Endothelial cell of umbilical vein (primary cell): ENCODE measurements at regions not wholly inside any gene's neighbourhood (a gene's known extent, or its start where the extent isn't known, plus 50 kb on each side); places are given as distances from the start of the nearest gene placed in this dataset.

Experiments
- BruUV-seq: library from RNA; stranded (reverse); fragments of 400-500 nt; replicated peaks from 2 replicates; lab custom pipeline; 2021; lab: Mats Ljungman, UMichigan
- CTCF ChIA-PET: fragments of 300-600, 350-600 bp; sonication (Branson Sonifier 250); formaldehyde crosslinking; loops from one replicate; lab custom pipeline; 2021; ENCODE audit warnings: antibody characterized with exemption, inconsistent platforms; lab: Charles Lee
- POLR2A ChIA-PET: fragments of 300-600, 350-600 bp; sonication (Branson Sonifier 250); formaldehyde crosslinking; loops from one replicate; lab custom pipeline; 2021; ENCODE audit warnings: antibody characterized with exemption, inconsistent platforms; lab: Charles Lee
- DNase-seq: peaks from one replicate; pipeline ENCODE4 v3.0.0-alpha.2; 2011; ENCODE audit warnings: low read depth, low spot score
- FAIRE-seq: peaks from 2 replicates; lab custom pipeline; 2011; peaks lifted over from hg19 to GRCh38; lab: Jason Lieb, UNC
- H2AFZ ChIP-seq: 2 replicates; pipeline ENCODE4 v1.6.0; 2012; ENCODE audit warnings: low read depth, low read length, control low read depth, inconsistent platforms
- H3K27ac ChIP-seq: 2 replicates; pipeline ENCODE4 v1.5.1; 2011; ENCODE audit warnings: low read depth, mild to moderate bottlenecking, control low read depth, low read length, moderate library complexity; ENCODE audit not compliant: insufficient read depth
- H3K27me3 ChIP-seq, 2 experiments: 2 replicates each; pipeline versions ENCODE4 v1.6.0 to v1.6.1; 2011; ENCODE audit warnings: low read length in 2 of 2, mixed read lengths in 1 of 2; ENCODE audit not compliant: control insufficient read depth in 2 of 2, insufficient read depth in 2 of 2
- H3K36me3 ChIP-seq, 2 experiments: 2 replicates in 1 of 2; 3 replicates in 1 of 2; pipeline ENCODE4 v1.5.1; 2011; ENCODE audit warnings: low read length in 2 of 2, mild to moderate bottlenecking in 1 of 2, moderate library complexity in 1 of 2; ENCODE audit not compliant: control insufficient read depth in 2 of 2, insufficient read depth in 2 of 2; ENCODE audit errors: extremely low read depth in 1 of 2
- H3K4me1 ChIP-seq: 3 replicates; pipeline ENCODE4 v1.5.1; 2011; ENCODE audit warnings: mild to moderate bottlenecking, low read length; ENCODE audit not compliant: control insufficient read depth, insufficient read depth; ENCODE audit errors: extremely low read depth
- H3K4me2 ChIP-seq: 2 replicates; pipeline ENCODE4 v1.6.1; 2011; ENCODE audit warnings: low read length, control low read depth, mixed read lengths; ENCODE audit not compliant: insufficient read depth
- H3K4me3 ChIP-seq, 3 experiments: fragments of 200-600 bp in 1 of 3; sonication (generic), shearing (Covaris generic) in 1 of 3; replicated peaks in 1 of 3; 2 replicates each; pipeline ENCODE4 v1.5.1; 2011 to 2016; ENCODE audit warnings: control low read depth in 3 of 3, low read length in 3 of 3, mild to moderate bottlenecking in 2 of 3, inconsistent platforms in 1 of 3, low read depth in 1 of 3, moderate library complexity in 1 of 3; ENCODE audit not compliant: insufficient read depth in 1 of 3
- H3K79me2 ChIP-seq: 2 replicates; pipeline ENCODE4 v1.6.0; 2012; ENCODE audit warnings: low read length, inconsistent platforms; ENCODE audit not compliant: control insufficient read depth, insufficient read depth
- H3K9ac ChIP-seq: replicated peaks from 2 replicates; pipeline ENCODE3; 2011; ENCODE audit warnings: low read length, control low read depth; ENCODE audit not compliant: insufficient read depth; ENCODE audit errors: extremely low read depth
- H3K9me1 ChIP-seq: replicated peaks from 3 replicates; pipeline ENCODE4 v1.6.0; 2011; ENCODE audit warnings: mild to moderate bottlenecking, low read length; ENCODE audit not compliant: control insufficient read depth, insufficient read depth; ENCODE audit errors: extremely low read depth
- H3K9me3 ChIP-seq: replicated peaks from 2 replicates; pipeline ENCODE4 v1.5.1; 2012; ENCODE audit warnings: low read length, inconsistent platforms; ENCODE audit not compliant: control insufficient read depth, insufficient read depth
- H4K20me1 ChIP-seq: replicated peaks from 2 replicates; pipeline ENCODE3; 2011; ENCODE audit warnings: mild to moderate bottlenecking, low read length; ENCODE audit not compliant: control insufficient read depth, insufficient read depth; ENCODE audit errors: extremely low read depth
- CTCF ChIP-seq, 2 donors: IDR thresholded peaks; 1 replicate in 1 of 2; 2 replicates in 1 of 2; pipeline ENCODE4 v1.5.1; 2011; ENCODE audit warnings: low read length in 2 of 2, mild to moderate bottlenecking in 2 of 2, moderate library complexity in 2 of 2, control low read depth in 1 of 2, inconsistent platforms in 1 of 2, low read depth in 1 of 2; ENCODE audit not compliant: insufficient read depth in 1 of 2; ENCODE audit errors: extremely low read depth in 1 of 2
- EZH2 ChIP-seq: IDR thresholded peaks from 2 replicates; pipeline ENCODE4 v1.6.1; 2012; ENCODE audit warnings: borderline replicate concordance, low read depth, mild to moderate bottlenecking, moderate library complexity, low read length, inconsistent platforms; ENCODE audit not compliant: severe bottlenecking
- FOS ChIP-seq: IDR thresholded peaks from 2 replicates; pipeline ENCODE4 v1.6.1; 2011; ENCODE audit warnings: mild to moderate bottlenecking, low read length, moderate library complexity, borderline replicate concordance; ENCODE audit not compliant: insufficient read depth
- GATA2 ChIP-seq: IDR thresholded peaks from 2 replicates; pipeline ENCODE4 v1.7.0; 2011; ENCODE audit warnings: low read depth, mild to moderate bottlenecking, moderate library complexity, mixed read lengths, low read length; ENCODE audit not compliant: insufficient read length, insufficient read depth
- JUN ChIP-seq: IDR thresholded peaks from 2 replicates; pipeline ENCODE4 v1.6.1; 2011; ENCODE audit warnings: borderline replicate concordance, low read depth; ENCODE audit not compliant: insufficient read length, insufficient read depth
- MAX ChIP-seq: IDR thresholded peaks from 2 replicates; pipeline ENCODE4 v1.6.1; 2011; ENCODE audit not compliant: insufficient read depth, insufficient read length
- MYC ChIP-seq: IDR thresholded peaks from one replicate; pipeline ENCODE4 v1.6.1; 2011; ENCODE audit warnings: mild to moderate bottlenecking, low read depth, low read length
- POLR2A ChIP-seq: IDR thresholded peaks from 2 replicates; pipeline ENCODE4 v1.6.1; 2012; ENCODE audit warnings: low read depth, mild to moderate bottlenecking, control low read depth, low read length
- POLR2AphosphoS5 ChIP-seq: IDR thresholded peaks from 2 replicates; pipeline ENCODE4 v1.6.1; 2012; ENCODE audit warnings: low read depth, mild to moderate bottlenecking, control low read depth, low read length, moderate library complexity; ENCODE audit not compliant: insufficient read depth
- dilution Hi-C: fragments of 300-500 bp; cut with MboI; formaldehyde crosslinking; loops from one replicate; pipeline ENCODE4 v1.15.0; 2019; ENCODE audit warnings: low sequenced_read_pairs; ENCODE audit not compliant: extremely low pct_ligation_motif_present
- intact Hi-C: fragments of 100-400 bp; cut with micrococcal nuclease; formaldehyde crosslinking; loops from one replicate; pipeline ENCODE4 v1.10.0; 2022

- FAIRE-seq (no peak), DNase-seq (no peak)
- H2AFZ ChIP-seq: no peak overlapping the region
- no peaks in the 10 kb centered on the region for H3K9me3 ChIP-seq
- dilution Hi-C loops (no loop called here), intact Hi-C loops (no loop called here)
- H3K27me3 ChIP-seq: no peaks in the 10 kb centered on the region
- no peak overlapping the region for H3K27ac ChIP-seq
- POLR2A ChIA-PET: no interaction called here
- H3K4me1 ChIP-seq: peaks cover 6% of the 10 kb centered on the region
- H3K9me1 ChIP-seq: no peaks in the 10 kb centered on the region
- H3K79me2 ChIP-seq: no peaks in the 10 kb centered on the region
- CTCF ChIA-PET: no interaction called here
- TF ChIP-seq CTCF (IDR thresholded peaks at IDR 0.05; ENCODE audit: extremely low read depth in 1 of 2, insufficient read depth in 1 of 2, low read depth in 1 of 2, low read length in 2 of 2) (no peak), MAX (no peak), JUN (no peak), GATA2 (no peak), MYC (no peak), EZH2 (no peak), POLR2A (no peak), FOS (no peak), POLR2AphosphoS5 (no peak)
- H4K20me1 ChIP-seq: no peaks in the 10 kb centered on the region
- BruUV-seq: no TSS peak
- H3K4me2 ChIP-seq: no peak overlapping the region
- H3K4me3 ChIP-seq: no peak overlapping the region
- H3K9ac ChIP-seq: no peak overlapping the region
- H3K36me3 ChIP-seq: no peaks in the 10 kb centered on the region
These were observed 538.5 kb downstream of the INHBA start for GRCh38 chr7:41164440-41164839.
